Smooth muscle cell (in vitro differentiated cells): ENCODE measurements at regions not wholly inside any gene's neighbourhood (a gene's known extent, or its start where the extent isn't known, plus 50 kb on each side); places are given as distances from the start of the nearest gene placed in this dataset.

Source experiments
- DNase-seq: peaks from one replicate; lab custom pipeline; 2025; ENCODE audit not compliant: unreplicated experiment; lab: John Stamatoyannopoulos, UW
- H2AFZ ChIP-seq: fragments of 200-600 bp; sonication (generic); 2 replicates; pipeline ENCODE4 v1.6.0; 2016; ENCODE audit warnings: antibody characterized with exemption, low read depth, mild to moderate bottlenecking
- H3F3A ChIP-seq: fragments of 200-600 bp; sonication (generic); 2 replicates; pipeline ENCODE4 v1.6.0; 2017; ENCODE audit warnings: antibody characterized with exemption, low read depth
- H3K27ac ChIP-seq: fragments of 200-600 bp; sonication (generic); 2 replicates; pipeline ENCODE4 v1.5.1; 2016; ENCODE audit warnings: low read depth, mild to moderate bottlenecking
- H3K27me3 ChIP-seq: fragments of 200-600 bp; sonication (generic); 2 replicates; pipeline ENCODE4 v1.6.1; 2016; ENCODE audit warnings: low read depth, mild to moderate bottlenecking
- H3K36me3 ChIP-seq: fragments of 200-600 bp; sonication (generic); 2 replicates; pipeline ENCODE4 v1.5.1; 2016; ENCODE audit warnings: low read depth
- H3K4me1 ChIP-seq: fragments of 200-600 bp; sonication (generic); 2 replicates; pipeline ENCODE4 v1.5.1; 2016; ENCODE audit warnings: low read depth
- H3K4me2 ChIP-seq: fragments of 200-600 bp; sonication (generic); 2 replicates; pipeline ENCODE4 v1.6.0; 2016; ENCODE audit warnings: mild to moderate bottlenecking
- H3K4me3 ChIP-seq: fragments of 200-600 bp; sonication (generic); 2 replicates; pipeline ENCODE4 v1.5.1; 2016; ENCODE audit warnings: mild to moderate bottlenecking
- H3K79me2 ChIP-seq: fragments of 200-600 bp; sonication (generic); 2 replicates; pipeline ENCODE4 v1.6.0; 2016; ENCODE audit warnings: low read depth, mild to moderate bottlenecking
- H3K9ac ChIP-seq: fragments of 200-600 bp; sonication (generic); 2 replicates; pipeline ENCODE4 v1.6.0; 2016; ENCODE audit warnings: low read depth
- H3K9me3 ChIP-seq: fragments of 200-600 bp; sonication (generic); replicated peaks from 2 replicates; pipeline ENCODE4 v1.5.1; 2016; ENCODE audit warnings: low read depth
- H4K20me1 ChIP-seq: fragments of 200-600 bp; sonication (generic); 2 replicates; pipeline ENCODE4 v1.6.0; 2016; ENCODE audit warnings: low read depth
- WGBS: methylation state at CpG from one replicate; pipeline ENCODE4 v1.1.7; 2016; ENCODE audit warnings: low lambda C conversion rate; 5-methylcytosine and 5-hydroxymethylcytosine counted together
- TF ChIP-seq, protein P1 (sequence below): fragments of 200-600 bp; sonication (generic); IDR thresholded peaks from 2 replicates; pipeline ENCODE4 v1.5.1; 2017; ENCODE audit warnings: borderline replicate concordance, mild to moderate bottlenecking, antibody characterized with exemption; ENCODE audit not compliant: insufficient read depth, poor library complexity, severe bottlenecking

DNA sequence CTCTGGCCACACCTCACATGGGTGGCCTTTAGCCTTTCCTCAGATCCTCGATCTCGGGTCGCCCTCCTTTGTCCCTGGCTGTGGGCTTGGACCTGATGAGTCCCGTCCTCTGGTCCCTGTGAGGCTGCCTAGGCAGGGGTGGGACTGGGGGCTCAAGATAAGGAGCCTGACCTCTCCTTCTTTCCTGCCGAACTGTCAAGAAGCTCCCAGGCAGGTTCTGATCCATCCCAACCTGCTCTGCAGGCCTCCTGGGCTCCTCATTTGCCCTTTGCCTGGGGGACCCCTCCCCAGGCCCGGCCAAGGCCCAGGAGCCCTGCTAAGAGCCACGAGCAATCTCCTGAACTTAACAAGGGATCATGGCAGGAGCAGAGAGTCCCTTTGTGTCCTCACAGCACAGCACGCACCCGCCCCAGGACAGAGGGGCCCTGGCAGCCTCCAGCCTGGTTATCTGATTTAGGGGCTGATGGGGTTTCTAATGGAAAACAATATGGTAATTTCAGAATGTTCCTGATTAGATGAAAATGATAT, 82.4 kb upstream of the POU3F1 start:
- DNase-seq: no peak

DNA sequence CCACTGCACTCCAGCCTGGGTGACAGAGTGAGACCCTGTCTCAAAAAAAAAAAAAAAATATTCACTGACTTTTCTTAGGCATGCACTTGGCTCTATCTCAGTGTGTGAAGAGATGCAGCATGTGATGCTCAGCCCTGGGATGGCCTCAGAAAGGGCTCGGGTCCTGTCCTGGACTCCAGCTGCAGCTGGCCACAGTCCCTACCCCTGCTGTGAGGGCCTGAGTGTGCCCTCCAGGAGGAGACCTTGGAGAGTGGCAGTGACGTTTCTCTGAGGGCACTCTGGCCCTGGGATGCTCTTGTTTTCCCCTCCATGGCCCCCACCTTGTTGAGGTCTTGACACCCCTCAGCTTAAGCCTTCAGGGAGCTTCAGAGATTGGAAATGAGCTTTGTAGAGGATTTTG, 81.9 kb upstream of the POU3F1 start:
- Histone ChIP-seq H3K27me3 (no peaks in the 10 kb centered on the region), H2AFZ (no peak overlapping the region), H3K9me3 (no peaks in the 10 kb centered on the region), H3K9ac (no peak overlapping the region), H3K4me1 (peaks cover 12% of the 10 kb centered on the region), H3K4me3 (no peak overlapping the region), H3K4me2 (no peak overlapping the region), H3K27ac (no peak overlapping the region), H3K36me3 (no peaks in the 10 kb centered on the region), H4K20me1 (no peaks in the 10 kb centered on the region), H3K79me2 (no peaks in the 10 kb centered on the region), H3F3A (no peaks in the 10 kb centered on the region)
- no peak for DNase-seq
- 84% methylated on average over 2 of the region's 2 CpGs for WGBS
- TF ChIP-seq, protein P1, sequence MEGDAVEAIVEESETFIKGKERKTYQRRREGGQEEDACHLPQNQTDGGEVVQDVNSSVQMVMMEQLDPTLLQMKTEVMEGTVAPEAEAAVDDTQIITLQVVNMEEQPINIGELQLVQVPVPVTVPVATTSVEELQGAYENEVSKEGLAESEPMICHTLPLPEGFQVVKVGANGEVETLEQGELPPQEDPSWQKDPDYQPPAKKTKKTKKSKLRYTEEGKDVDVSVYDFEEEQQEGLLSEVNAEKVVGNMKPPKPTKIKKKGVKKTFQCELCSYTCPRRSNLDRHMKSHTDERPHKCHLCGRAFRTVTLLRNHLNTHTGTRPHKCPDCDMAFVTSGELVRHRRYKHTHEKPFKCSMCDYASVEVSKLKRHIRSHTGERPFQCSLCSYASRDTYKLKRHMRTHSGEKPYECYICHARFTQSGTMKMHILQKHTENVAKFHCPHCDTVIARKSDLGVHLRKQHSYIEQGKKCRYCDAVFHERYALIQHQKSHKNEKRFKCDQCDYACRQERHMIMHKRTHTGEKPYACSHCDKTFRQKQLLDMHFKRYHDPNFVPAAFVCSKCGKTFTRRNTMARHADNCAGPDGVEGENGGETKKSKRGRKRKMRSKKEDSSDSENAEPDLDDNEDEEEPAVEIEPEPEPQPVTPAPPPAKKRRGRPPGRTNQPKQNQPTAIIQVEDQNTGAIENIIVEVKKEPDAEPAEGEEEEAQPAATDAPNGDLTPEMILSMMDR: no peak

More for the DNA sequence above, 82.4 kb upstream of the POU3F1 start:
- 92% methylated on average over 9 of the region's 9 CpGs for WGBS
- Histone ChIP-seq H3K27ac (no peak overlapping the region), H3K4me2 (no peak overlapping the region), H3K9me3 (no peaks in the 10 kb centered on the region), H3F3A (no peaks in the 10 kb centered on the region), H4K20me1 (no peaks in the 10 kb centered on the region), H3K79me2 (no peaks in the 10 kb centered on the region), H3K36me3 (no peaks in the 10 kb centered on the region), H3K27me3 (no peaks in the 10 kb centered on the region), H2AFZ (no peak overlapping the region), H3K4me3 (no peak overlapping the region), H3K4me1 (peaks cover 12% of the 10 kb centered on the region), H3K9ac (no peak overlapping the region)
- TF ChIP-seq, protein P1: no peak

DNA sequence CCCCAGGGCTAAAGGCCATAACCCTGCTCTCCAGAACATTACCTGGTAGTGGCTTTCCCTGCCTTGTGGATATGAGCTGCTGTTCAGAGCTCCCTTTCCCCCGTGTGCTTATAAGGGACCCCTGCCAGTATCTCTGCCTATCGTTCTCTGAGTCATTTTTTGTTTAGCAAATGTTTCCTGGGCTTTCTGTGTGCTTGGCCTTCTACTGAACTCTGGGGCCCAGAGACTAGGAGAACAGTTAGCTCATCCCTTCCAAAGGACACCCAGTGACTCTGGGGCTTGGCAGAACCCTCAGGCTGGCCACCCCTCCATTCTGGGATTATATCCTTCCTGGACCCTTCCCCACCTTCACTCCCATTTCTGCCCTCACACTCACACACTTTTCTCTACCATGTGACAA, 80.8 kb upstream of the POU3F1 start:
- peaks cover 12% of the 10 kb centered on the region for H3K4me1 ChIP-seq
- H3K4me2 ChIP-seq: no peak overlapping the region
- no peaks in the 10 kb centered on the region for H3F3A ChIP-seq
- H2AFZ ChIP-seq: no peak overlapping the region
- H4K20me1 ChIP-seq: no peaks in the 10 kb centered on the region
- no peak overlapping the region for H3K4me3 ChIP-seq
- no peaks in the 10 kb centered on the region for H3K9me3 ChIP-seq
- TF ChIP-seq, protein P1: no peak
- no peak overlapping the region for H3K9ac ChIP-seq
- H3K36me3 ChIP-seq: no peaks in the 10 kb centered on the region
- DNase-seq: no peak
- H3K27me3 ChIP-seq: no peaks in the 10 kb centered on the region
- H3K79me2 ChIP-seq: no peaks in the 10 kb centered on the region
- WGBS: 13% methylated on average over 2 of the region's 2 CpGs
- no peak overlapping the region for H3K27ac ChIP-seq

DNA sequence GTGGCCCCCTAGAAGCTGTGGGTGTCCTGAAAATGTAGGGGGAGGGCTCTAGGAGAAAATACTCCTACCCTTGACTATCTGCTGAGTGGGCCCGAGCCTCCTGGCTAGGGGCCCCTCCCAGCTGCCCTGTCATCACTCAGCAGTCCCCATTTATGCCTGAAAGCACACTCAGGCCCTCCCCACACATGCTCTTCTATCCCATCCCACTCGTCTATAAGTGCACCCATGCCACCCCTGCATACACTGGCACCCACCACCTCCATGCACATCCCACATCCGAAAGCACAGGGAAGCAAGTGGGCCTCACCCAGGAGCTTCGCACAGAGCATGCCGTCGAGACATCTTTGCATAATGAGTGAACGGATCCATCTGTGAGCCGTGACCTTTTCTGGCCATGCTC, 80.4 kb upstream of the POU3F1 start:
- Histone ChIP-seq H3K9ac (no peak overlapping the region), H3K4me1 (peaks cover 12% of the 10 kb centered on the region), H3K79me2 (no peaks in the 10 kb centered on the region), H3K9me3 (no peaks in the 10 kb centered on the region), H2AFZ (no peak overlapping the region), H3K4me3 (no peak overlapping the region), H3K27ac (no peak overlapping the region), H4K20me1 (no peaks in the 10 kb centered on the region), H3K27me3 (no peaks in the 10 kb centered on the region), H3K4me2 (no peak overlapping the region), H3K36me3 (no peaks in the 10 kb centered on the region), H3F3A (no peaks in the 10 kb centered on the region)
- WGBS: 73% methylated on average over 8 of the region's 8 CpGs
- TF ChIP-seq, protein P1: no peak
- DNase-seq: no peak
